ENCODE measurements at regions not wholly inside any gene's neighbourhood (a gene's known extent, or its start where the extent isn't known, plus 50 kb on each side); places are given as distances from the start of the nearest gene placed in this dataset.

DNA sequence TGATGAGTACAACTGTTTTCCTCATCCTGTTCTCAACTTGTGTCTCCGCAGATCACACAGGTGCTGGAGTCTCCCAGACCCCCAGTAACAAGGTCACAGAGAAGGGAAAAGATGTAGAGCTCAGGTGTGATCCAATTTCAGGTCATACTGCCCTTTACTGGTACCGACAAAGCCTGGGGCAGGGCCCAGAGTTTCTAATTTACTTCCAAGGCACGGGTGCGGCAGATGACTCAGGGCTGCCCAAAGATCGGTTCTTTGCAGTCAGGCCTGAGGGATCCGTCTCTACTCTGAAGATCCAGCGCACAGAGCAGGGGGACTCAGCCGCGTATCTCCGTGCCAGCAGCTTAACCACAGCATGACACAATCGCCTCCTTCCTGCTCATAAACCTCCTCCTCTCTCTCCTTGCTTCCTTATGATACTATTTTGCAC is 126.7 kb upstream of the PRSS58 start:
- Histone ChIP-seq H3K27me3 (no peaks in the 10 kb centered on the region), H3K9me3 (no peaks in the 10 kb centered on the region), H3K4me1 (no peaks in the 10 kb centered on the region), H3K4me3 (no peak overlapping the region), H3K27ac (peak overlapping the region in 1 of 2 donors; percentile 22), H3K36me3 (no peaks in the 10 kb centered on the region)
- intact Hi-C loops (cut with DNase I; ENCODE audit: low total_unique reads) = no loop called here
- DNase-seq (ENCODE audit: low spot score in 2 of 2) = no peak
- no peak for TF ChIP-seq POLR2A (IDR thresholded peaks at IDR 0.05)
- TF ChIP-seq, protein P1, sequence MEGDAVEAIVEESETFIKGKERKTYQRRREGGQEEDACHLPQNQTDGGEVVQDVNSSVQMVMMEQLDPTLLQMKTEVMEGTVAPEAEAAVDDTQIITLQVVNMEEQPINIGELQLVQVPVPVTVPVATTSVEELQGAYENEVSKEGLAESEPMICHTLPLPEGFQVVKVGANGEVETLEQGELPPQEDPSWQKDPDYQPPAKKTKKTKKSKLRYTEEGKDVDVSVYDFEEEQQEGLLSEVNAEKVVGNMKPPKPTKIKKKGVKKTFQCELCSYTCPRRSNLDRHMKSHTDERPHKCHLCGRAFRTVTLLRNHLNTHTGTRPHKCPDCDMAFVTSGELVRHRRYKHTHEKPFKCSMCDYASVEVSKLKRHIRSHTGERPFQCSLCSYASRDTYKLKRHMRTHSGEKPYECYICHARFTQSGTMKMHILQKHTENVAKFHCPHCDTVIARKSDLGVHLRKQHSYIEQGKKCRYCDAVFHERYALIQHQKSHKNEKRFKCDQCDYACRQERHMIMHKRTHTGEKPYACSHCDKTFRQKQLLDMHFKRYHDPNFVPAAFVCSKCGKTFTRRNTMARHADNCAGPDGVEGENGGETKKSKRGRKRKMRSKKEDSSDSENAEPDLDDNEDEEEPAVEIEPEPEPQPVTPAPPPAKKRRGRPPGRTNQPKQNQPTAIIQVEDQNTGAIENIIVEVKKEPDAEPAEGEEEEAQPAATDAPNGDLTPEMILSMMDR (IDR thresholded peaks at IDR 0.05) = no peak
- TF ChIP-seq POLR2AphosphoS5 (IDR thresholded peaks at IDR 0.05) = no peak

- no peaks in the 10 kb centered on the region for H3K9me3 ChIP-seq
- intact Hi-C loops (cut with DNase I; ENCODE audit: low total_unique reads) = no loop called here
- no peak for TF ChIP-seq POLR2AphosphoS5 (IDR thresholded peaks at IDR 0.05)
- TF ChIP-seq, protein P1 (IDR thresholded peaks at IDR 0.05) = no peak
- TF ChIP-seq POLR2A (IDR thresholded peaks at IDR 0.05) = no peak
- peak overlapping the region in 1 of 2 donors; percentile 22 for H3K27ac ChIP-seq
- H3K27me3 ChIP-seq = no peaks in the 10 kb centered on the region
- H3K4me1 ChIP-seq = no peaks in the 10 kb centered on the region
- no peak for DNase-seq (ENCODE audit: low spot score in 2 of 2)
- no peaks in the 10 kb centered on the region for H3K36me3 ChIP-seq
- no peak overlapping the region for H3K4me3 ChIP-seq
Observed at GRCh38 chr7:142383841-142384492, 126.1 kb upstream of the PRSS58 start.

DNA sequence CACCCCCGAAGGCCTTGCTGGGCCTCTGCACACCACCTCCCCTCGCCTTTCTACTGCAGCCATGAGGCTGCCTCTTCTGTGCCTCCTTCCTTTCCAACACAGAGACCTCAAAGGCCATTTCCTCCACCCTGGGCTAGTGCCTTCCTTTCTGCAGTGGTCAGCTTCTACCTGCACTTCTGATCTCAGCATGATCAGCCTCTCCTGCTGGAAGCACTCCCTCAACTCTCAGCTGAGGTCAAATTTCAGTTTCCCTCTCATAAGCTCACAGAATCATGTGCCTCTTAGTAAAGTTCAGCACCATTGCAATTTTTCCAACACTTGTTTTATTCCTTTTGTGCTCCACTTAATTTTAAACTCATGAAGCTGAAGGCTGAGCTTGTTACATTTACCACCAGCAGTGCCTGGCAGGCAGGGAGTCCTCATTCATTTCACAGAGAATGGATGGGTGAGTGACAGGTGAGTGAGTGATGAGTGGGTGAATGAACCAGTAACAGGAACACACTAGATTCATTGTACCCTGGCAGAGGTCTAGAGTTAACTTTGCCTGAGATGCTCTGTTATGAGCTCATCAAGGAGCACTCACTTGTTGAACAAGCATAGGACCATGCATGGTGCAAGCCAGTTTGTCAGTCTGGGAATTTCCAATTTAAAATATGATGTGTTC is 124.0 kb upstream of the PRSS58 start:
- Histone ChIP-seq H3K4me1 (no peaks in the 10 kb centered on the region), H3K4me3 (no peak overlapping the region), H3K27ac (no peak overlapping the region), H3K27me3 (no peaks in the 10 kb centered on the region), H3K9me3 (no peaks in the 10 kb centered on the region), H3K36me3 (no peaks in the 10 kb centered on the region)
- DNase-seq (ENCODE audit: low spot score in 2 of 2) = no peak
- intact Hi-C loops (cut with DNase I; ENCODE audit: low total_unique reads) = no loop called here
- no peak for TF ChIP-seq POLR2AphosphoS5 (IDR thresholded peaks at IDR 0.05)
- TF ChIP-seq, protein P1 (IDR thresholded peaks at IDR 0.05) = no peak
- TF ChIP-seq POLR2A (IDR thresholded peaks at IDR 0.05) = no peak

DNA sequence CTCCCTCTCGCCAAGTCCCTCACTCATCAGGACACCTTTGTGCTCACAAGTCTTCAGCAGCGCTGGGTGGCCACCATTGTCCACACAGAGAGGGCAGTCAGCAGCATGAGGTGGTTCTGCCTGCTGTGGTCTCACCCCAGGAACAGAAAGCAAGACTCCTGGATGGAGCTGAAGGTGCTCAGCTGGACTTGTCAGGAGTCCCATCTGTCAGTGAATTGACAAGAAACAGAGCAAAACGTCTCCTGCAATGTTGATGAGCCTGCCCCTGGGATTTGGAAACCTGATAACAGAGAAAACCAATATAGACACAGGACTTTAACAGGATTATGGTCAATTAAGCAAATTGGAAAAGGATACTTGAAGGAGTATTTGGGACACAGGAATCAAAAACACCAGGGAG is 122.2 kb upstream of the PRSS58 start:
- intact Hi-C loops (cut with DNase I; ENCODE audit: low total_unique reads) = no loop called here
- Histone ChIP-seq H3K9me3 (no peaks in the 10 kb centered on the region), H3K36me3 (no peaks in the 10 kb centered on the region), H3K27me3 (no peaks in the 10 kb centered on the region), H3K4me1 (no peaks in the 10 kb centered on the region), H3K27ac (no peak overlapping the region), H3K4me3 (no peak overlapping the region)
- no peak for DNase-seq (ENCODE audit: low spot score in 2 of 2)
- TF ChIP-seq POLR2A (IDR thresholded peaks at IDR 0.05) = no peak
- TF ChIP-seq, protein P1 (IDR thresholded peaks at IDR 0.05) = no peak
- TF ChIP-seq POLR2AphosphoS5 (IDR thresholded peaks at IDR 0.05) = no peak

GRCh38 chr7:142379201-142379885 is 121.5 kb upstream of the PRSS58 start:
- no peaks in the 10 kb centered on the region for H3K9me3 ChIP-seq
- H3K27ac ChIP-seq = no peak overlapping the region
- no peaks in the 10 kb centered on the region for H3K27me3 ChIP-seq
- H3K36me3 ChIP-seq = no peaks in the 10 kb centered on the region
- no peaks in the 10 kb centered on the region for H3K4me1 ChIP-seq
- no peak overlapping the region for H3K4me3 ChIP-seq
- TF ChIP-seq, protein P1 (IDR thresholded peaks at IDR 0.05) = no peak
- no peak for TF ChIP-seq POLR2A (IDR thresholded peaks at IDR 0.05)
- no peak for TF ChIP-seq POLR2AphosphoS5 (IDR thresholded peaks at IDR 0.05)
- no peak for DNase-seq (ENCODE audit: low spot score in 2 of 2)
- intact Hi-C loops (cut with DNase I; ENCODE audit: low total_unique reads) = no loop called here

All from breast epithelium (tissue), 4 donors.